Middle frontal gyrus (tissue), 1 donor: ENCODE measurements at regions not wholly inside any gene's neighbourhood (a gene's known extent, or its start where the extent isn't known, plus 50 kb on each side); places are given as distances from the start of the nearest gene placed in this dataset.
"Not testable (repeated sequence)": the region's sequence is repeated elsewhere in the genome, so short reads cannot be mapped to it uniquely, and the experiment has no call there.

ENCODE experiments used
- DNase-seq: peaks from one replicate; pipeline ENCODE4 v3.0.0-alpha.2; 2015; ENCODE audit warnings: low spot score; ENCODE audit errors: extremely low spot score

DNA sequence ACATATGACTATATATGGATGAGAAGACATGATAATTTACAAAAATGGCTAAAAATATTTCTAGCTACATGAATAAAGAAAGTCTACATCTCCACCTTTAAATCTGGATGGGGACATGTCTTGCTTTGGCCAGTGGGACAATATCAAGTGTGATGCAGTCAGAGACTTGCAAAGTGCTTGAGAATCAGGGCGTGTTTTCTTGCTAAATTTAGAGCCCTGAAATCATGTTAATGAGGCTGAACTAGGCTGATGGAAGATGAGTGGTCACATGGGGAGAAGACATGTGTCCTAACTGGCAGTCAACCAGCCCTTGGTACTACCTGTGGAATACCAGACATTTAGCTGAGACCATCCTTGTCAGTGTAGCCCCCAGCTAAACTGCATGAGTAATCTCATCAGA lies 278.5 kb upstream of the RGPD4 start:
- no peak for DNase-seq

DNA sequence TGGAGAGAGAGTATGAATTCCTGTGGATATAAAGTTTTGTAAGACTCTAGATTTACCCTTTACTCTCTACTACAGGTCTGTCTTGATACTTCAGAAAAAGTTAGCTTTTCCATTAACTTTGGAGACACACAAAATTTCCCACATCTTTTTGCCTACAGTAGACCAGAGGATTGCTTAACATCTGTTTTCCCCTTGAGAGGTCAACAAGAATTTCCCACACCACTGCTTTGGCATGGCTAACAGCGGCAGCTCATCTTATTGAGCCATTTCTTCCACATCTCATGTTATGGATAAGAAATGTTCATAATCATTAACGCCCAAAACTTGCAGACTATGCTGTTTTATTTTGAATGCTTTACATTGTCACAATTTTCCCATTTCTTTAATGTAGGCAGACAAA lies 273.6 kb upstream of the RGPD4 start:
- no peak for DNase-seq

DNA sequence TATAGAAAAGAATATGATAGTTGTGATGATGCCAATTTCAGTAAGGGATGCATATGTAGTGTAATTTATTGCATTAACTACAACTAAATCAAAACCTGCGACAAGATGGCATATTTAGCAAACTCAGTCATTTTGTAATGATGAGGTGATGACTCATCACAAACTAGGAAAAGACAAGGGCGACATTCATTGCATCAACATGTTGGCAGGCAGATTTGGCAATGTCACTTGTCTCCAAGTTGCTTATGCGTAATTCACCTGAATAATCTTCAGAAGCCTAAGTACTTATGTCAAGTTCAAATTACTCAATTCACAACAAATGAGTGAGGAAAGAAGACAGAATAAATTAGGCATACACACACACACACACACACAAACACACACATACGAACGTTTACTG lies 273.2 kb upstream of the RGPD4 start:
- no peak for DNase-seq

DNA sequence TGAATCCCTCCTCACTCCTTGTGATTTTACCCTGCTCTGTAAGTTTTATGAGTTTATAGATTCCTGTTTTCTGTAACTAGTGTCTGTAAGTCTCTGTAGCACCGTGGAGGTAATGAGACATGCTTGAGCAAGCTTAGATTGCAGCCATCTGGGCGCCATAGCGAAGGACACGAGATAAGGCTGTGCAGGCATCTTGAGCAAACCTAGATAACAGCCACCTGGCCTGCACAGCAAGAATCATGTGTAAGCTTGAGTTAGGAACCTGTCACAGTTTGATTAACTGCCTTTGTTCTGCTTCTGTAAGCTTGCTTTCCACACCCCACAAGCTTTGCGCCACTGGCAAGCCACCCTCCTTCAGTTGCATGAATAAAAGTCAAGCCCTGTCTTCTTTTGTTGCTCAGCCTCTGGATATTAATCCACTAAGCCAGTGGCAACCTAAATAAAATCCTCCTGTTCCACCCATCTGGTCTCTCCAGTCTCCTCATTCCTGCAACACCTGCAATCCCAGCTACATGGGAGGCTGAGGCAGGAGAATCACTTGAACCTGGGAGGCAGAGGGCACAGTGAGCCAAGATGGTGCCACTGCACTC lies 270.6 kb upstream of the RGPD4 start:
- DNase-seq: no peak

DNA sequence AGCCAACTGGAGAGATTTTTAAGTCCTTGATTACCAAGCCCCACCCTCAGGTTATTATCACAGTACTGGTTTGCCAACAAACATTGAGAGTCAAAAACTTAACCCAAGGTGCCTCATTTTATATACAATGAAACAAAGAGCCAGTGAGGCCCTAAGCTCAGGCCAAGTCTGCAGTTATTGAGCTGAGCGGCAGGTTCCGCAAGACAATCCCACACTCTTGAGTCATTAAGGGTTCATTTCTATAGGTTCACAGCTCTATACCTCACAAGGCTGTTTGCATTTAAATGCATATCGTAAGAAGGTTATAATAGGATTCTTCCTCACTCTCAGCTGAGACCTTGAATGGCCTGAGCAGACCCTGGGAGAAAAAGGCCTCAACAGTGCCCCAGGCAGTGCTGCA lies 268.4 kb upstream of the RGPD4 start:
- DNase-seq: no peak

DNA sequence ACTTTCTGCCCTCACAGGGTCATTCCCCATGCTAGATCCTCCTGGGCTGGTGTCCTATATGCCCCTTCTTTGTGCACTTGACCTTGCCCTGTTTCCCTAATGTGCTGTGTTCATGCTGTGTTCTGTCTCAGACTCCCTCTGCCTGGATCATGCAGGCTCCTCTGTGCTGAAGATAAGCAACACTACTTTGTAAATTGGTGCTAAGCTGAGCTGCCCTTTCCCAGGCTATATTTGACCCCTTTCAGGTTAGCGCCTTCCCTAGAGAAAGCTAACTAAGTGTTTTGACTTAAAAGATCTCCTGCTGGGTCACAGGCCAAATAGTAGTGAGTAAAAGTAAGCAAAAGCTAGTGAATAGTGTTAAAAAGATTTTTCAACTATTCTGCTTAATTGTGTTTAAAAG lies 257.2 kb upstream of the RGPD4 start:
- DNase-seq: no peak

DNA sequence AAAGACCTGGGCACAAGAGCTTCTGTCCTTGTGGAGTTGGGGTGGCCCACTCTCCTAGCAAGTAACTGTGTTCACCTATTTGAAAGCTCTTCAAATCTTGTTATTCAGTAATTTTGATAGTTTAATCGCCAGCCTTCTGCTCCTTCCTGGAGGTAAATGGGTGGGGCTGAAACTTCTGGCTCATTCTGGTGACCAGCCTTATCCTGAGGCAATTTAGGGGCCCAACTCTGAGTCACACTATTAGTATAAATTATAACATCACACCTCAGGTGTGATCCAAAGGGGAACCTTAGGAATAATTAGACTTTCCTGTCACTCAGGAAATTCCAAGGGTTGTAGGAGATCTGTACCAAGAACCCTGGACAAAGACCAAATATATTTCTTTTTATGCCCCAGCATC lies 255.8 kb upstream of the RGPD4 start:
- DNase-seq: no peak

DNA sequence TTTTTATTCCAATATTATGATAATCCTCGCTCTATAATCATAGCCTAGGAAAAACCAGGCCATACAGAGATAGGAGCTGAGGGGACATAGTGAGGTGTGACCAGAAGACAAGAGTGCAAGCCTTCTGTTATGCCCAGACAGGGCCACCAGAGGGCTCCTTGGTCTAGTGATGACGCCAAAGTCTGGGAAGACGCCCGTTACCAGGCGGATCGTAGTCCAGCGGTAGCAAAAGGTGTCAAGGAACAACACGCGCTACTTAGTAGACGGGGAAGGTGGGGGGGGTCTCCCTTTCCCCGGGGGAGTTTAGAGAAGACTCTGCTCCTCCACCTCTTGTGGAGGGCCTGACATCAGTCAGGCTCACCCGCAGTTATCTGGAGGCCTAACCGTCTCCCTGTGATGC lies 253.8 kb upstream of the RGPD4 start:
- DNase-seq: not testable (repeated sequence)

DNA sequence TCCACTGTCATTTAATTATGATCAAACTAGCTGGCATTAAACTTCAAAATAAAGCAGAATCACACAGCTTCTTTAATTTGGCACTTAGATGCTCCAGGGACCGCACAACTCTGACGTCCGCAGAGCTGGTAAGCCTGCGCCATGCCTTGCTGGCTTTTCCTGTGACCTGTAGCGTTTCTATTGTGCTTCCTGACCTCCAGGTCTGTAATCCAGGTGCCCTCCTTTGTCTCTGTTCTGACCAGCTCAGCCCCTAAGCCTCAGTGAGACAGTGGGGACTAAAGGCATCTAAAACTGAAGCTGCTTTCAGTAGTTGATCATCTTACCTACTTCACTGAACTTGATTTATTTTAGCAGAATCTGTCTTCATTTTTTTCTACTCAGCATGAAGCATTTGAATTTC lies 249.7 kb upstream of the RGPD4 start:
- no peak for DNase-seq

DNA sequence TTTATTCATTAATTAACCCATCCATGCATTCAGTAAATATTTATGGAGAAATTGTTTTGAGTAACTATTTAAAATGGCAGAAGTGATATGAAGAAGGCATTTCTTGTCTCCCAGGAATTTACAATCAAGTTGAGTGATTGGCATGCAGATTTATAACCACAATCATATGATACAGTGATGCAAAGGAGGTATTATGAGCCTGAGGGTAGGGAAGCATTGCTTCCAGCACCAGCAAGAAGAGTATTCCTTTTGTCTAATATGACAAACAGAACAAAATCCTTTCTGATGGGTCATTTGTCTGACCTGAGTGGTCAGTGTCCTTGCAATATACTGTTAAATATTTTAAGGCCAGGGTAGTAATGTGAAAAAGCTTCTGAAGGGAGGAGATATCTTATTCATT lies 244.2 kb upstream of the RGPD4 start:
- DNase-seq: no peak

DNA sequence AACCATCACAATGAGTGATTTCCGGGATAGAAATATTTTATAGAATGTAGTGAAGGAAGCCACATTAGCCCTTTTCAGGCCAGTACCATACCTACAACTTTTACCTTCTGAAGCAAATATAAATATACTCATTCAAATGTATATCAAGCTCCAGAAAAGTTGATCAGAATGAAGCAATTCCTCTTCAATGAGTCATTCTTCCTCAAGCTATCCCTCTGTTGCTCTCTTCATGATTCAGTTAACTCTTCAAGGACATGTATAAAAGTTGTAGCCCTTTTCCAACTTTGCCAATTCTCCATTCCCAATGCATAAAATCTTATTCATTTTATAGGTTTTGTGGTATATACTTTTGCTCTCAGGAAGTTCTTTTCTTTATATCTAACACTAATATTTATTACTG lies 242.1 kb upstream of the RGPD4 start:
- DNase-seq: no peak

DNA sequence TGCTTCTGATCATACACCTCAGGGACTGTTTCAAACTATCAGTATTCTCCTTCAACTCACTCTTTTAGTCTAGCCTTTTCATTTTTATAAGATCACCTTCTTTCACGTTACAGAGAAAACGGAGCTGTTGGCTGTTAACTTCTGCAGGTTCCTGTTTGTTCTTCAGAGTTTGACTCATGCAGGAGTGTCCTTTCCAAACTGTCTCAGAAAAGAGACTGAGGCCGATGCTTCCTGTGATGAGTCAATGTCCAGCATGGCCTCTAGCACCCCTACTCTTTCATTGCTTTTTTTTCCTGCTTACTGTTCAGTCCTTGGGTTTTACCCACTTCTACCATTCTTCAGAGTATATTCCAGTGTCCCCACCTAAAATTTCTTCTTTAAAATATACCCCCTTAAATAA lies 240.8 kb upstream of the RGPD4 start:
- DNase-seq: no peak

DNA sequence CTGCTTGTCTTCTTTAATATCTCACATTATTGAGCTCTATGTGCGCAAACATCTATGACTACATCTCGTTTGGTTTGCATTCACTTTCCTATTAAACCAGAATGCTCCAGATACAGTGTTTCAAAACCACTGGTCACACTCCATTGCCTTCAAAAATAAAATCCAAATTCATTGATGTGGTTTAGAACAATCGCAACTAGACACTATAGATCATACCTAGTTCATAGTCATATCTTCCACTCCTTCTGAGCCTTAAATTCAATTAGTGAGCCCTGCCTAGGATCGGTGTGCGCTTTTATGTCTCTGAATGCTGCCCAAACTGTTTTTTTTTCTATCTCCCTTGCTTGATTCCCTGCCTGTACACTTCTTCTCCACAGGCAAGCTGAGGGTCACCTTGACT lies 238.5 kb upstream of the RGPD4 start:
- no peak for DNase-seq

DNA sequence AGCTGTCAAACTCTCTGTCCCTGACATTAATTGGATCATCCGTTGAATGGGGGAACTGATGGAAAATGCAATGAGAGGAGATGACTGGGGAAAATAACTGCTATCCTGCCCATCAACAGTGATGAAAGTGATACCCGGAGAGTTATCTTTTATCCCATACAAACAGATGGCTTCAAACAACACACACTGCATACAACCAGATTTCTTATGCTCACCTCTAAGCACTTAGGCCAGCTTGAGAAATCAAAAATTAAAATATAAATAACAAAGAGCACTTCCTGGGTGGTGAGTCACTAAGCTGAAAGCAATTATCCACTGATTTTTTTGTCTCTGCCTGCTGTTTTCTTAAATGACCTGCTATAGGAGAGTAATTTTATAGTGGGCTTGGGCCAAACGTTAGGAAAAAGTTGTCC lies 237.6 kb upstream of the RGPD4 start:
- no peak for DNase-seq

DNA sequence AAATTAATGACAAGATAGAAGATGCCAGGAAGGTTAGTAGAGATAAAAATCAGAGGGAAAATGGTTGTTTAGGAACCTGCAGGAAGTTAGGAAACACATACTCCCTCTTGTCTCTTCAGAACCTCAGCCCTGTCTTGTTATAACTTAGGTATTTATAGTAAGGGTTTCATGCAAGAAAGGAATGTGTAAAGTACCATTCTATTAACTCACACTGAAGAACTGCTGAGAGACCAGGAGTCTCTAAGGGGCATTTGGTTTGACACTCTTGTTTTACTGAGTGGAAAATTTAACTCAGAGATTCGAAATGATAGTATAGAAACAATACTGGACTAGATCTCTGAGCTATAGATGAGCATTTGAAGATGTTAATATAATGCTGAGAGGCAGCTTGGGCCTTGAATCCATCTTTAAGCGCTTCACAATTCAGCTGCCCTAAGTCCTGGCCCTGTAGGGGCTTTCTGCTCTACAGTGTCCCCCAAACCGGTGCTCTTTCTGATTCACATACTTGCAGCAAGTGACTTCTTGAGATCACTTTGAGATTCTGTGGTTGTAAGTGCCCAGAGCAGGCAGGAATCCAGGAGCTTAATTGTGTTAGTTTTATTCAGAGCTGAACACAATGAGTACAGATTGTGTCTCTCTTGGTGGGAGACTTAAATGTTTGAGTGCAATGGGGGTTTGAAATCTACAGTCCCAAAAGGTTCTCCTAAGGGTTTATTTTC lies 235.0 kb upstream of the RGPD4 start:
- DNase-seq: no peak

DNA sequence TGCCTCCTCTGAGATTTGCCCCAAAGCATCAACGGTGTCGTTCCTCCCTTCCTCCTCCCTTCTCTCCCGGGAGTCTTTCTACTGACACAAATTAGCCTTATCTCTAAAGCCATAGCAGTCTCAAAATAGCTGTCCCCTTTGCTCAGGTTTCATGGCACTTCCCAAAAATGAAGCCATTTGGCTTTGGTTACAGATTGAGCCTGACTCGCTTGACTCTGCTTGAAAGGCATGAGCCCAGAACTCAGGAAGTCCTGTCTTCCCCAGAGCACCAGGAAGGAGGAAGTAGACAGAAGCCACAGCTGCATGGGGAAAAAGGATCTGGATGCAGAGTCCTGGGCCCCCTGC lies 234.4 kb upstream of the RGPD4 start:
- DNase-seq: no peak

DNA sequence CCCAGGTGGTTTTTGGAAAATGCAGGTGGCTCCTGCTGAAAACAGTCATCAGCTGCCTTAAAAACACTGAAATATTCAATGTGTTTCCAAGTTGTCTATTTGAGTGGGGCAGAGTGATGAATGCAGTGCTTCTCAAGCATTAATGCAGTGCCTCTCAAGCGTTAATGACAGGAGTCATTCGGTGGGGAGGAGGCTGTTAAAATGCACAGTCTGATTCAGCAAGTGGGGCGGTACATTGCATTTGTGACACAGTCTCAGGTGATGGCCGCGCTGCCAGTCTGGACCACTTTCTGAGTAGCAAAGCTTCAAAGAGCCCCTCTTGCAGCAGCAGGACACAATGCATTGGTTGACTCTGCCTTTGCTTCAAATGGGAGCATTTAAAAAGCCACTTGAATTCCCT lies 231.4 kb upstream of the RGPD4 start:
- no peak for DNase-seq

DNA sequence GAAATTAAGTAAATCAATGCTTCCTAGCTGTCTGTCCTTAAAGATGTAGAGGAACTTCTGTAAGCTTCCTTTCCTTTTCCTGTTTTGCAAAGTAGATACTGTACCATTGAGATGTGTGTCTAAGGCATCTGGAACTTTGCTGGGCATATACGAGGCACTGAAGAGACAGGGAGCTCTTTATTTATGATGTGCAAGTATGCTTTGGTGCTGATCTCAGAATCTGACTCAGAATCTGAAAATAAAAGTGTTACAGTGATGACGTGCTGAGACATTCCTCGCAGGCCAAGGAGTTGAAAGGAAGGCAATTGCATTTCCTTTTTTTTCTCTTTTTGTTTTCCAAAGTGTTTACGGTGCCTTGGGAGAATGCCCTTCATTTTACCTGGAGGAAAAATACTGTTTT lies 230.9 kb upstream of the RGPD4 start:
- no peak for DNase-seq

DNA sequence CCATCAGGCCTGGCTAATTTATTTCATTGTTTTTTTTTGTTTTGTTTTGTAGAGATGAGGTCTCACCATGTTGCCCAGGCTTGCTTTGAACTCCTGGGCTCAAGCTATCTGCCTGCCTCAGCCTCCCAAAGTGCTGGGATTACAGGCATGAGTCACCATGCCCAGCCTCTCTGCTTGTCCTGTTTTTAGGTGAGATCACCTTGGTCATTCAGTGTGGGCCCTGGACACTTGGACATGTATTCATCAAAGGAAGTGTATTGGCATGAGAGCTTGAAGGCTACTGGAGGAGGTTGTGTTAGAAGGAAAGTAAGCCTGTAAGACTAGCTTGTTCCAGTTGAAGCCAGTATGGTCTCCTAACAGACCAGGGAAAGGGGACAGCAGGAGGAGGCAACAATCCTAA lies 229.2 kb upstream of the RGPD4 start:
- no peak for DNase-seq

DNA sequence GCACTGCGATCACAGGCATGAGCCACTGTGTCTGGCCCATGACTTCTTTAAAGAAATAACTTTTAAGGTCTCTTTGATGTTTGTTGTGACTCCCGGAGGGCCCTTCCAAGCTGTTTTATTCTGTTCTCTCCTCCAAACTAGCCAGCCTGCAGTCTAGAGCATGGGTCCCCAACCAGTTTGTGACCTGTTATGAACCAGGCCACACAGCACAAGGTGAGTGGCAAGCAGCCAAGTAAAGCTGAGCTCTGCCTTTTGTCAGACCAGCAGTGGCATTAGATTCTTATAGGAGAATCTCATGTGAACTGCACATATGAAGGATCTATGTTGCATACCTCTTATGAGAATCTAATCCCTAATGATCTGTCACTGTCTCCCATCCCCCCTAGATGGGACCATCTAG lies 223.9 kb upstream of the RGPD4 start:
- DNase-seq: no peak

DNA sequence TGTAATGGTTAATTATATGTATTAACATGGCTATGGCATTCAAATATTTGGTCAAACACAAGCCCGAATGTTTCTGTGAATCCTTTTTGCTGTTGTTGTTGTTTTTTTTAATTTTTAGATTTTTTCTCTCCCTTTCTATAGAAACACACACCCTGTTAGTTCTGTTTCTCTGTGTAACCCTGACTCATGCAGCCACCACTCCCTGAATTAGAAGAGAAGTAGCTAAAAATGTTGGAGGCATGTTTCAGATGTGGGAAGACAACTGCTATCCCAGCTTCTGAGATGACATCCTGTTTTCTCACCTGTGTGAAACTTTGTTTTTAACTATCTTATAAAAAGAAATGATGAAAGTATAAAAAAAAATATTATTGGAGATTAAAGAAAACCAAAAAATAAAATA lies 219.6 kb upstream of the RGPD4 start:
- DNase-seq: no peak

DNA sequence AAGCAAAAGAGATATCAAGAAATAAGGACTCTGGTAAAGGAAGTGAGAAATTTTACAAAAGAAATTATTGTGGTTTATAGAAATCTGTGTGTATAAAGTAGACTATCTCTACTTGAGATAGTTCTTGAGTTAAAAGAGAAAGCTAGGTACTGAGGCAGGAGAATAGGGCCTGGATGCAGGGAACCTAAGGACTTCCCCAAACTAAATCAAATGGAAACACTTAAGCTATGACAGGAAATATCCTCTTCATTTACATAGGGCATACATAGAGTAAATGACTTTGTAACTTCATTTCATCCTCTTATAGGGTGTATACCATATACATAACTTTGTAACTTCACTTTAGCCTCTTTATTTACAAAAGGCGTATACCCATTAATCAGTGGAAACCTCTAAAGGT lies 219.2 kb upstream of the RGPD4 start:
- DNase-seq: no peak

DNA sequence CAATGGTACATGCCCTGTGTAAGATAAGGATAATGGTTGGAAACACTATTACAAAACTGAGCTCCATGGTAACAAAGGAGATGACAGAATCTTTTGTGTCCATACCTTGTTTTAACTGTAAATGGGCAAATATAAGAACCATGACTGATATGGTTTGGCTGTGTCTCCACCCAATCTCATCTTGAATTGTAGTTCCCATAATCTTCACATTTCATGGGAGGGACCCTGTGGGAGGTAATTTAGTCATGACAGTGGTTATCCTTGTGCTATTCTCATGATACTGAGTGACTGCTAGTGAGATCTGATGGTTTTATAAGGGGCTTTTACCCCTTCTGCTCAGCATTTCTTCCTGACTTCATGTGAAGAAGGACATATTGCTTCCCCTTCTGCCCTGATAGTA lies 211.7 kb upstream of the RGPD4 start:
- no peak for DNase-seq

DNA sequence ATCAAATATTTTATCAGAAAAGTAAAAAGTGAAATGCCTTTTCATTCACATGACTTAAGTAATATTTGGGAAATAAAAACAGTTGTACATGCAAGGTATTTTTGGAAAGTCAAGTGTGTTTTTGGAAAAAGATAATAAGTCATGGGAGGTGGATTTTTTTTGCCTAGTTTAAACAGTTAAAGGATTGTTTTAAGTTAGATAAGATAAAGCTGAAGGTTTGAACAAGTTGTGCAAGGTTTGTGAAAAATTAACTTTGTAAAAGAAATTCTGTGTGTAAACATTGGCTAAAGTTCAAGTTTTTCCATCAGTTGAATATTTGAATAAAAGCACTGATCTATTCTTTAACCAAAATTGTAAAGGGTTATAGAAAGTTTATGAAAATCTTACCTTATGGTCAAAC lies 207.9 kb upstream of the RGPD4 start:
- DNase-seq: no peak
